Left ventricle myocardium inferior (tissue), 1 donor: ENCODE measurements at regions not wholly inside any gene's neighbourhood (a gene's known extent, or its start where the extent isn't known, plus 50 kb on each side); places are given as distances from the start of the nearest gene placed in this dataset.
"Not testable (repeated sequence)": the region's sequence is repeated elsewhere in the genome, so short reads cannot be mapped to it uniquely, and the experiment has no call there.

Experiments
- DNase-seq: peaks from one replicate; pipeline ENCODE4 v3.0.0-alpha.2; 2020
- H3K27ac ChIP-seq: fragments of 200-600 bp; replicated peaks from 2 replicates; pipeline ENCODE4 v1.8.0; 2021
- H3K27me3 ChIP-seq: fragments of 200-600 bp; 2 replicates; pipeline ENCODE4 v1.8.0; 2021; ENCODE audit warnings: low read depth
- H3K36me3 ChIP-seq: fragments of 200-600 bp; 2 replicates; pipeline ENCODE4 v1.8.0; 2021
- H3K4me1 ChIP-seq: fragments of 200-600 bp; 2 replicates; pipeline ENCODE4 v1.8.0; 2021
- H3K4me3 ChIP-seq: fragments of 200-600 bp; 2 replicates; pipeline ENCODE4 v1.8.0; 2021; ENCODE audit warnings: mild to moderate bottlenecking, moderate library complexity
- H3K9me3 ChIP-seq: fragments of 200-600 bp; replicated peaks from 2 replicates; pipeline ENCODE4 v1.8.0; 2021
- CTCF ChIP-seq: fragments of 200-600 bp; IDR thresholded peaks from 2 replicates; pipeline ENCODE4 v1.8.0; 2021; ENCODE audit warnings: antibody characterized with exemption, mild to moderate bottlenecking, borderline replicate concordance
- intact Hi-C: fragments of 100-400 bp; cut with micrococcal nuclease; formaldehyde crosslinking; loops from one replicate; pipeline ENCODE4 v1.11.0; 2022
- donor health status: DM: no; HTN: yes; CAD: no; lungs with severe emphysema.

DNA sequence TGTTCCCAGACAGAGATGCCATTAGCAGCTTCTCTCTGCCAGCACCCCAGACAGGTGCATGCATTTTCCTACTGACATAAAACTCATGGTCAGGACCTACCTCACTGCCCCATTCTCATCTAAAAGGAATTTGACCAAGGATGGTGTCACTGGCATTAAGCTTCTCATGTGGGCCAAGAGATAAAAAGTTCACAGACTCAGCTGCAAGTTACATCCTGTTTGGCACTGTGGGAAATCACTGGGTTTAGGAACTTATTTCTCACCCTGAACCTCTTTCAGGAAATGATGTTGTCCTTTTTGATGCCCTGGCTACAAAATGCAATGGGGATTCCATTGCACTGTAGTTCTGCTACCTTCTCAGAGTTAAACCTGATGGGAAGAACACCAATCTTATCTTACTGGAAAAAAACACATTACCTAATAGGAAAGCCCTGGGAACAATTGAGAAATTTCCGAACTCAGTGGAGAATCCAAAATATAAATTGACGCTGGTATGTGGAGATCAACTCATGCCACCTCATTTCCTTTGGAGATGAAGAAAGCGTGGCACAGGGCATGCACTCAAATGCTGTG lies 252.1 kb upstream of the COPS8 start:
- no peak for DNase-seq
- Histone ChIP-seq H3K27me3 (no peaks in the 10 kb centered on the region), H3K36me3 (no peaks in the 10 kb centered on the region), H3K4me1 (peaks cover 7% of the 10 kb centered on the region), H3K4me3 (no peak overlapping the region), H3K9me3 (peaks cover 6% of the 10 kb centered on the region), H3K27ac (no peak overlapping the region)
- intact Hi-C loops = no loop called here
- TF ChIP-seq CTCF = no peak

GRCh38 chr2:236834284-236834683 lies 251.4 kb upstream of the COPS8 start:
- Histone ChIP-seq H3K9me3 (peaks cover 6% of the 10 kb centered on the region), H3K4me3 (no peak overlapping the region), H3K36me3 (no peaks in the 10 kb centered on the region), H3K4me1 (peaks cover 4% of the 10 kb centered on the region), H3K27me3 (no peaks in the 10 kb centered on the region), H3K27ac (no peak overlapping the region)
- intact Hi-C loops = no loop called here
- TF ChIP-seq CTCF = no peak
- no peak for DNase-seq

GRCh38 chr2:236835307-236836024 lies 250.2 kb upstream of the COPS8 start:
- Histone ChIP-seq H3K4me1 (peaks cover 9% of the 10 kb centered on the region), H3K27ac (no peak overlapping the region), H3K4me3 (no peak overlapping the region), H3K27me3 (no peaks in the 10 kb centered on the region), H3K36me3 (no peaks in the 10 kb centered on the region), H3K9me3 (peaks cover 6% of the 10 kb centered on the region)
- TF ChIP-seq CTCF = no peak
- DNase-seq = no peak
- intact Hi-C loops = no loop called here

GRCh38 chr2:236836028-236836427 lies 249.7 kb upstream of the COPS8 start:
- H3K36me3 ChIP-seq, H3K27me3 ChIP-seq, H3K27ac ChIP-seq, DNase-seq, intact Hi-C loops, H3K9me3 ChIP-seq, H3K4me3 ChIP-seq: not testable (repeated sequence)
- H3K4me1 ChIP-seq = peaks cover 15% of the 10 kb centered on the region

- intact Hi-C loops = no loop called here
- Histone ChIP-seq H3K27ac (peak overlapping the region; percentile 60), H3K4me1 (peaks cover 16% of the 10 kb centered on the region), H3K9me3 (peaks cover 6% of the 10 kb centered on the region), H3K4me3 (no peak overlapping the region), H3K27me3 (no peaks in the 10 kb centered on the region), H3K36me3 (no peaks in the 10 kb centered on the region)
- DNase-seq = no peak
- TF ChIP-seq CTCF = no peak
These were observed 245.5 kb upstream of the COPS8 start for GRCh38 chr2:236840215-236840614.

GRCh38 chr2:236840857-236841256 lies 244.8 kb upstream of the COPS8 start:
- Histone ChIP-seq H3K36me3 (no peaks in the 10 kb centered on the region), H3K27ac (peak overlapping the region; percentile 60), H3K4me1 (peaks cover 16% of the 10 kb centered on the region), H3K9me3 (peaks cover under 1% of the 10 kb centered on the region), H3K4me3 (no peak overlapping the region), H3K27me3 (no peaks in the 10 kb centered on the region)
- no peak for TF ChIP-seq CTCF
- no peak for DNase-seq
- intact Hi-C loops = no loop called here
